ENCODE measurements at regions not wholly inside any gene's neighbourhood (a gene's known extent, or its start where the extent isn't known, plus 50 kb on each side); places are given as distances from the start of the nearest gene placed in this dataset.
A peak's percentile ranks its signal among the peaks of the same experiment; 100 is the strongest.

DNA sequence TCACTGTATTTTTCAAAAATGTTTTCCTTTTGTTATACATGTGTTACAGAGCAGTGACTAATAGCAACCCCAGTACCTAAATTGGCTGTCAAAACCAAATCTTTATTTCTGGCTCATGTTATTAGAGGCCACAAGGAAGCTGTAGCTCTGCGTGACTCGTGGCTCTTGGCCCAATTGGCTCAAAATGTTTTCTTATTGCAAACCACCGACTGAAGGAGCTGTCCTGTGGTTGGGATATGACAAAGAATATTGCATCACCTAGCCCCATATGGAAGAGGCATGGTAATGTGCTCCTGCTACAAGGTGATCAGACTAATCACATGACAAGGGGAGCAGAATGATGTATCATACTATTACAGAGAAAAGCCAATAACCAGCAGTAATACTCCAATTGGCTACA lies 1058.5 kb downstream of the CBLN2 start:
- peak in 1 of 4 donors; percentile 5 for DNase-seq
- intact Hi-C loops (cut with DNase I) = no loop called here
- H3K27me3 ChIP-seq = no peaks in the 10 kb centered on the region
- no peak overlapping the region for H3K4me3 ChIP-seq
- no peak for TF ChIP-seq CTCF (IDR thresholded peaks at IDR 0.05)
- H3K4me1 ChIP-seq = no peaks in the 10 kb centered on the region
- no peak overlapping the region for H3K27ac ChIP-seq
- no peaks in the 10 kb centered on the region for H3K9me3 ChIP-seq
- ATAC-seq = no peak
- H3K36me3 ChIP-seq = no peaks in the 10 kb centered on the region

DNA sequence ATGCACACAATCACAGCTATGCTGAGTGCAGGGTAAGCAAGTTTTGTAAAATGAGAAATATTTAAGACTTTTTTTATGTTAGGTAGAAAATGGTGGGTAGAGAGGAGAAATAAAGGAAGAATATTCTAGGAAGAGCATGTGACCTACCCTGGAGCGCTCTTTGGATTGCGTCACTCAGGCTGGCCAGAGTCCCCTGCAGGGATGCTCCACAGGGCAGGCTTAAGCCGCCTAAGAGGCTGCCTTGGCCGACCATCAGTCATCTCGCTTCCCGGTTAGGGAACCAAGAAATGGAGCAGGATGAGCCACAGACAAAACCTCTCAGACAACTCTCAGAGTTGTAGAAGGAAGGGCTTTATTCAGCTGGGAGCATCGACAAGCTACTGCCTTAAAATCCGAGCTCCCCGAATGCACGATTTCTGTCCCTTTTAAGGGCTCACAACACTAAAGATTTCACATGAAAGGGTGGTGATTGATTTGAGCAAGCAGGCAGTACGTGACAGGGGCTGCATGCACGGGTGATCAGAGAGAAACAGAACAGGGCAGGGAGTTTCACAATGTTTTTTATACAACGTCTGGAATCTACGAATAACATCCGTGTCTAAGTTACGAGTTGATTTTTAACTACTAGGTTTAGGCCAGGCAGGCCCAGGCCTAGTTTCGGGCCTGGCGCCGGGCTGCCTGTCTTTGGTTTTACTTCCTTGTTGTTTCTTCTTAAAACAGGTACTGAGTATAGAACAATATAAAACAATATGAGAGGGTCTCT lies 1072.0 kb downstream of the CBLN2 start:
- DNase-seq (no peak), ATAC-seq (no peak)
- intact Hi-C loops (cut with DNase I) = no loop called here
- no peak for TF ChIP-seq CTCF (IDR thresholded peaks at IDR 0.05)
- Histone ChIP-seq H3K27ac (no peak overlapping the region), H3K4me1 (no peaks in the 10 kb centered on the region), H3K27me3 (no peaks in the 10 kb centered on the region), H3K36me3 (no peaks in the 10 kb centered on the region), H3K4me3 (no peak overlapping the region), H3K9me3 (peaks cover 0 to 4% of the 10 kb centered on the region in 2 donors)

- Histone ChIP-seq H3K27me3 (no peaks in the 10 kb centered on the region), H3K27ac (no peak overlapping the region), H3K4me3 (no peak overlapping the region), H3K4me1 (no peaks in the 10 kb centered on the region), H3K36me3 (no peaks in the 10 kb centered on the region), H3K9me3 (no peaks in the 10 kb centered on the region)
- intact Hi-C loops (cut with DNase I) = no loop called here
- TF ChIP-seq CTCF (IDR thresholded peaks at IDR 0.05) = no peak
- DNase-seq (no peak), ATAC-seq (no peak)
Observed at GRCh38 chr18:71456206-71456605, 1087.9 kb downstream of the CBLN2 start.

DNA sequence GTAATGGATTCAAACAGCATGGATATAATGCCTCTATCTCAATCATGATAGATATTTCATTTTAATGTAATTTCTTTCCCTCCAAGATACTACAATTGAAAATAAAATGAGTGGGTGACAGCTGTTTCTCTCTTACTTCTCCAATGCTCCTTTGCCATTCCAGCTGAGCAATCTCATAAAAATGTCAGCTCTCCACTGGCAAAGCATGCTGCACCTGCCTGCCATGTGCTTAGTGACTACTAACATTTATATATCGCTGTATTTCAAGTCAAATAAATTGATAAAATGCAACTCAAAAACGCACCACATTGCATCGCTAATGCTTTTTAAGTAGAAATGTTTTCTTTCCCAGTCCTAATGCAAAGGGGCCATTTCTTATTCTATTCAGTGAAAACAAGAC lies 1093.9 kb downstream of the CBLN2 start:
- no peaks in the 10 kb centered on the region for H3K4me1 ChIP-seq
- intact Hi-C loops (cut with DNase I) = no loop called here
- no peaks in the 10 kb centered on the region for H3K27me3 ChIP-seq
- DNase-seq (no peak), ATAC-seq (no peak)
- TF ChIP-seq CTCF (IDR thresholded peaks at IDR 0.05) = no peak
- H3K9me3 ChIP-seq = peaks cover 0 to 10% of the 10 kb centered on the region in 2 donors
- H3K36me3 ChIP-seq = no peaks in the 10 kb centered on the region
- H3K4me3 ChIP-seq = no peak overlapping the region
- H3K27ac ChIP-seq = no peak overlapping the region

- peak; percentile 48 for ATAC-seq
- no peaks in the 10 kb centered on the region for H3K27me3 ChIP-seq
- intact Hi-C loops (cut with DNase I) = no loop called here
- H3K9me3 ChIP-seq = peaks cover 0 to 12% of the 10 kb centered on the region in 2 donors
- H3K4me1 ChIP-seq = no peaks in the 10 kb centered on the region
- no peak overlapping the region for H3K4me3 ChIP-seq
- no peak overlapping the region for H3K27ac ChIP-seq
- no peak for TF ChIP-seq CTCF (IDR thresholded peaks at IDR 0.05)
- DNase-seq = no peak
- no peaks in the 10 kb centered on the region for H3K36me3 ChIP-seq
Observed at GRCh38 chr18:71443706-71444480, 1100.2 kb downstream of the CBLN2 start.

Measured in left lung (tissue), 4 donors.